Calu3 (cell line): ENCODE measurements at regions not wholly inside any gene's neighbourhood (a gene's known extent, or its start where the extent isn't known, plus 50 kb on each side); places are given as distances from the start of the nearest gene placed in this dataset.

ENCODE experiments used
- BruUV-seq: library from RNA; stranded (reverse); fragments of 400-500 nt; replicated peaks from 2 replicates; lab custom pipeline; 2021; lab: Mats Ljungman, UMichigan
- CTCF ChIA-PET: fragments of 300-600 bp; sonication (Branson Sonifier 250); formaldehyde crosslinking; loops from one replicate; lab custom pipeline; 2022; ENCODE audit warnings: antibody characterized with exemption; lab: Charles Lee
- DNase-seq: peaks from one replicate; pipeline ENCODE4 v3.0.0; 2022
- H3K27ac Mint-ChIP-seq: one replicate; pipeline ENCODE4 v1.8.0; 2022; ENCODE audit warnings: mixed read lengths; ENCODE audit not compliant: unreplicated experiment
- H3K27me3 Mint-ChIP-seq: one replicate; pipeline ENCODE4 v1.8.0; 2022; ENCODE audit warnings: mixed read lengths; ENCODE audit not compliant: unreplicated experiment
- H3K36me3 Mint-ChIP-seq: one replicate; pipeline ENCODE4 v1.8.0; 2022; ENCODE audit warnings: mild to moderate bottlenecking, moderate library complexity, mixed read lengths; ENCODE audit not compliant: insufficient read depth, unreplicated experiment
- H3K4me1 Mint-ChIP-seq: one replicate; pipeline ENCODE4 v1.8.0; 2022; ENCODE audit warnings: mild to moderate bottlenecking, low read depth, mixed read lengths; ENCODE audit not compliant: unreplicated experiment
- H3K4me3 Mint-ChIP-seq: one replicate; pipeline ENCODE4 v1.8.0; 2022; ENCODE audit warnings: mild to moderate bottlenecking, low read depth, moderate library complexity, mixed read lengths; ENCODE audit not compliant: unreplicated experiment
- H3K9me3 Mint-ChIP-seq: one replicate; pipeline ENCODE4 v1.8.0; 2022; ENCODE audit warnings: low read depth, mixed read lengths; ENCODE audit not compliant: unreplicated experiment
- CTCF ChIP-seq: fragments of 200-600 bp; IDR thresholded peaks from one replicate; pipeline ENCODE4 v1.8.0; 2022; ENCODE audit warnings: antibody characterized with exemption; ENCODE audit not compliant: unreplicated experiment
- intact Hi-C: fragments of 100-400 bp; cut with micrococcal nuclease; formaldehyde crosslinking; loops from one replicate; pipeline ENCODE4 v1.10.0; 2022; ENCODE audit not compliant: unreplicated experiment

- DNase-seq: no peak
- no peak overlapping the region for H3K27ac Mint-ChIP-seq
- no peaks in the 10 kb centered on the region for H3K4me1 Mint-ChIP-seq
- intact Hi-C loops: no loop called here
- BruUV-seq: no TSS peak
- no peak overlapping the region for H3K4me3 Mint-ChIP-seq
- TF ChIP-seq CTCF: no peak
- H3K27me3 Mint-ChIP-seq: no peaks in the 10 kb centered on the region
- CTCF ChIA-PET: no interaction called here
- H3K9me3 Mint-ChIP-seq: peaks cover 7% of the 10 kb centered on the region
- H3K36me3 Mint-ChIP-seq: no peaks in the 10 kb centered on the region
These were observed 446.0 kb downstream of the FAM47A start for GRCh38 chrX:33686105-33686504.
